GM12878 (cell line): ENCODE measurements at regions not wholly inside any gene's neighbourhood (a gene's known extent, or its start where the extent isn't known, plus 50 kb on each side); places are given as distances from the start of the nearest gene placed in this dataset.

ENCODE experiments used
- ATAC-seq: fragments of 200-7000 bp; cut with Tn5 transposase; 3 replicates; pipeline ENCODE4 v1.9.1; 2020; ENCODE audit warnings: mild to moderate bottlenecking, moderate library complexity
- BruUV-seq: library from RNA; stranded (reverse); fragments of 400-500 nt; replicated peaks from 2 replicates; lab custom pipeline; 2021; lab: Mats Ljungman, UMichigan
- CTCF ChIA-PET: fragments of 300-600 bp; sonication (Branson Sonifier 250); formaldehyde crosslinking; extraction: SDS; loops from one replicate; lab custom pipeline; 2021; ENCODE audit warnings: inconsistent platforms; lab: Yijun Ruan, JAX
- POLR2A ChIA-PET: fragments of 350-600 bp; formaldehyde crosslinking; extraction: SDS; loops from one replicate; lab custom pipeline; 2021; ENCODE audit warnings: inconsistent platforms; lab: Charles Lee
- RAD21 ChIA-PET: fragments of 300-600 bp; sonication (Branson Sonifier 250); formaldehyde crosslinking; loops from one replicate; lab custom pipeline; 2023; ENCODE audit warnings: antibody characterized with exemption; ENCODE audit not compliant: unreplicated experiment; lab: Charles Lee
- SMC1A ChIA-PET: fragments of 300-600 bp; sonication (Branson Sonifier 250); formaldehyde crosslinking; loops from one replicate; lab custom pipeline; 2023; ENCODE audit not compliant: unreplicated experiment, uncharacterized antibody; lab: Charles Lee
- DNase-seq: peaks from one replicate; pipeline ENCODE4 v3.0.0-alpha.2; 2011; ENCODE audit warnings: low read depth, low spot score
- FAIRE-seq: peaks from 3 replicates; lab custom pipeline; 2011; peaks lifted over from hg19 to GRCh38; lab: Jason Lieb, UNC
- H2AFZ ChIP-seq: 2 replicates; pipeline ENCODE4 v1.6.0; 2011; ENCODE audit warnings: low read depth, low read length, control low read depth; ENCODE audit not compliant: control insufficient read depth
- H3K27ac ChIP-seq: 2 replicates; pipeline ENCODE4 v1.5.1; 2011; ENCODE audit warnings: control low read depth; ENCODE audit not compliant: control insufficient read depth, insufficient read depth
- H3K27me3 ChIP-seq, 2 experiments: replicated peaks in 1 of 2; 2 replicates each; pipeline versions ENCODE4 v1.6.0 to v1.6.1; 2011; ENCODE audit warnings: low read length in 1 of 2; ENCODE audit not compliant: control insufficient read depth in 2 of 2, insufficient read depth in 2 of 2
- H3K36me3 ChIP-seq, 2 experiments: 2 replicates each; pipeline ENCODE4 v1.5.1; 2011; ENCODE audit warnings: low read length in 1 of 2; ENCODE audit not compliant: control insufficient read depth in 2 of 2, insufficient read depth in 2 of 2
- H3K4me1 ChIP-seq: 2 replicates; pipeline ENCODE4 v1.6.1; 2011; ENCODE audit warnings: mild to moderate bottlenecking, low read length, moderate library complexity, mixed read lengths; ENCODE audit not compliant: control insufficient read depth, insufficient read depth
- H3K4me2 ChIP-seq: 2 replicates; pipeline ENCODE4 v1.6.0; 2011; ENCODE audit warnings: control low read depth; ENCODE audit not compliant: control insufficient read depth, insufficient read depth
- H3K4me3 ChIP-seq: fragments of 200-600 bp; sonication (generic); 2 replicates; pipeline ENCODE4 v1.5.1; 2016
- H3K79me2 ChIP-seq: 2 replicates; pipeline ENCODE4 v1.6.0; 2011; ENCODE audit warnings: low read length; ENCODE audit not compliant: control insufficient read depth, insufficient read depth
- H3K9ac ChIP-seq: 2 replicates; pipeline ENCODE4 v1.8.0; 2011; ENCODE audit warnings: low read length, control low read depth, mixed read lengths; ENCODE audit not compliant: control insufficient read depth, insufficient read depth
- H3K9me3 ChIP-seq: replicated peaks from 3 replicates; pipeline ENCODE4 v1.5.1; 2011; ENCODE audit warnings: mild to moderate bottlenecking, low read length; ENCODE audit not compliant: control insufficient read depth, insufficient read depth
- H4K20me1 ChIP-seq: 2 replicates; pipeline ENCODE4 v1.6.0; 2011; ENCODE audit not compliant: control insufficient read depth, insufficient read depth
- ATF7 ChIP-seq: fragments of 450-650 bp; IDR thresholded peaks from 2 replicates; pipeline ENCODE4 v1.6.1; 2016; ENCODE audit warnings: low read depth, mild to moderate bottlenecking
- BHLHE40 ChIP-seq, 2 experiments: fragments of 450-650 bp in 1 of 2; IDR thresholded peaks; 2 replicates each; pipeline ENCODE4 v1.6.1; 2011 to 2017; ENCODE audit warnings: low read depth in 2 of 2, borderline replicate concordance in 1 of 2, improper control_type of control experiment in 1 of 2, low read length in 1 of 2, mild to moderate bottlenecking in 1 of 2
- CEBPB ChIP-seq, 2 experiments: fragments of 150-350 bp in 1 of 2; IDR thresholded peaks; 2 replicates each; pipeline ENCODE4 v1.6.1; 2012 to 2014; ENCODE audit warnings: low read depth in 2 of 2, low read length in 2 of 2, borderline replicate concordance in 1 of 2, inconsistent platforms in 1 of 2
- EED ChIP-seq: sonication (generic); IDR thresholded peaks from 2 replicates; pipeline ENCODE4 v1.6.1; 2016; ENCODE audit warnings: antibody characterized with exemption, low read depth
- FOS ChIP-seq: IDR thresholded peaks from 3 replicates; pipeline ENCODE4 v1.6.1; 2011; ENCODE audit warnings: borderline replicate concordance; ENCODE audit not compliant: insufficient read length; ENCODE audit errors: extremely low read depth
- MYB ChIP-seq: fragments of 150-350 bp; IDR thresholded peaks from 2 replicates; pipeline ENCODE4 v1.6.1; 2014; ENCODE audit warnings: mild to moderate bottlenecking, low read depth, low read length, borderline replicate concordance
- NR2C2 ChIP-seq: IDR thresholded peaks from 2 replicates; pipeline ENCODE4 v1.6.1; 2011; ENCODE audit warnings: borderline replicate concordance, low read depth; ENCODE audit not compliant: control insufficient read depth, insufficient read length
- SMC3 ChIP-seq: IDR thresholded peaks from 2 replicates; pipeline ENCODE4 v1.6.1; 2011; ENCODE audit warnings: low read length, improper control_type of control experiment, borderline replicate concordance
- YY1 ChIP-seq: IDR thresholded peaks from 2 replicates; pipeline ENCODE4 v1.6.1; 2011; ENCODE audit warnings: low read depth, mild to moderate bottlenecking, low read length
- WGBS: methylation state at CpG from one replicate; pipeline ENCODE4 v1.1.6; 2016; ENCODE audit warnings: low lambda C conversion rate; ENCODE audit not compliant: insufficient replicate concordance, insufficient coverage; ENCODE audit errors: missing lambda C conversion rate; 5-methylcytosine and 5-hydroxymethylcytosine counted together
- in situ Hi-C: fragments of 300-500 bp; cut with MboI; formaldehyde crosslinking; loops from 9 replicates; pipeline ENCODE4 v1.14.3; 2018; ENCODE audit warnings: mixed read lengths
- intact Hi-C: fragments of 100-400 bp; cut with micrococcal nuclease; formaldehyde crosslinking; loops from one replicate; pipeline ENCODE4 v1.14.2; 2022; ENCODE audit not compliant: unreplicated experiment
- TF ChIP-seq, protein P1 (sequence below): fragments of 450-650 bp; formaldehyde crosslinking; IDR thresholded peaks from 2 replicates; pipeline ENCODE4 v1.5.0; 2022; ENCODE audit warnings: mild to moderate bottlenecking, missing genetic modification characterization
- TF ChIP-seq, protein P2 (sequence below): IDR thresholded peaks from 2 replicates; pipeline ENCODE4 v1.6.1; 2011; ENCODE audit warnings: low read depth, mild to moderate bottlenecking, low read length, moderate library complexity, borderline replicate concordance; ENCODE audit errors: extremely low read depth

GRCh38 chr5:145682197-145682899, 152.8 kb downstream of the PRELID2 start:
- no peak overlapping the region for H2AFZ ChIP-seq
- BruUV-seq = no TSS peak
- intact Hi-C loops = loop anchor here (2.0 to 5.0 kb wide), 2 partner anchors 365 to 744 kb away; no protein-coding TSS in a partner anchor

GRCh38 chr5:145681686-145682085, 153.5 kb downstream of the PRELID2 start:
- CTCF ChIA-PET = interaction anchor here (0.7 to 3.1 kb wide), 13 partner anchors 9 to 1478 kb away, joined by 3 to 14 read pairs (median 4); no protein-coding TSS in a partner anchor
- POLR2A ChIA-PET = no interaction called here
- Histone ChIP-seq H3K27me3 (no peaks in the 10 kb centered on the region), H3K4me2 (no peak overlapping the region), H3K9ac (no peak overlapping the region), H3K4me3 (no peak overlapping the region), H3K9me3 (no peaks in the 10 kb centered on the region), H4K20me1 (no peaks in the 10 kb centered on the region), H3K36me3 (no peaks in the 10 kb centered on the region), H2AFZ (no peak overlapping the region), H3K27ac (no peak overlapping the region), H3K79me2 (no peaks in the 10 kb centered on the region), H3K4me1 (no peaks in the 10 kb centered on the region)
- intact Hi-C loops = loop anchor here (1.0 to 5.0 kb wide), 4 partner anchors 144 to 745 kb away; no protein-coding TSS in a partner anchor
- SMC1A ChIA-PET = interaction anchor here (0.7 to 1.1 kb wide), 4 partner anchors 149 to 1478 kb away, joined by 3 to 4 read pairs (median 4); no protein-coding TSS in a partner anchor
- peak; percentile 100 for ATAC-seq
- BruUV-seq = no TSS peak
- peak; percentile 91 for FAIRE-seq
- in situ Hi-C loops = loop anchor here (10.0 kb wide), 2 partner anchors 443 to 743 kb away; no protein-coding TSS in a partner anchor
- RAD21 ChIA-PET = interaction anchor here (0.9 kb wide), 2 partner anchors 144 to 149 kb away, joined by 3 to 5 read pairs; no protein-coding TSS in a partner anchor
- DNase-seq = peak; percentile 32
- 0 out of 2 replicates have a peak, but pooled peaks have one; percentile 29 for TF ChIP-seq YY1
- TF ChIP-seq, protein P1, sequence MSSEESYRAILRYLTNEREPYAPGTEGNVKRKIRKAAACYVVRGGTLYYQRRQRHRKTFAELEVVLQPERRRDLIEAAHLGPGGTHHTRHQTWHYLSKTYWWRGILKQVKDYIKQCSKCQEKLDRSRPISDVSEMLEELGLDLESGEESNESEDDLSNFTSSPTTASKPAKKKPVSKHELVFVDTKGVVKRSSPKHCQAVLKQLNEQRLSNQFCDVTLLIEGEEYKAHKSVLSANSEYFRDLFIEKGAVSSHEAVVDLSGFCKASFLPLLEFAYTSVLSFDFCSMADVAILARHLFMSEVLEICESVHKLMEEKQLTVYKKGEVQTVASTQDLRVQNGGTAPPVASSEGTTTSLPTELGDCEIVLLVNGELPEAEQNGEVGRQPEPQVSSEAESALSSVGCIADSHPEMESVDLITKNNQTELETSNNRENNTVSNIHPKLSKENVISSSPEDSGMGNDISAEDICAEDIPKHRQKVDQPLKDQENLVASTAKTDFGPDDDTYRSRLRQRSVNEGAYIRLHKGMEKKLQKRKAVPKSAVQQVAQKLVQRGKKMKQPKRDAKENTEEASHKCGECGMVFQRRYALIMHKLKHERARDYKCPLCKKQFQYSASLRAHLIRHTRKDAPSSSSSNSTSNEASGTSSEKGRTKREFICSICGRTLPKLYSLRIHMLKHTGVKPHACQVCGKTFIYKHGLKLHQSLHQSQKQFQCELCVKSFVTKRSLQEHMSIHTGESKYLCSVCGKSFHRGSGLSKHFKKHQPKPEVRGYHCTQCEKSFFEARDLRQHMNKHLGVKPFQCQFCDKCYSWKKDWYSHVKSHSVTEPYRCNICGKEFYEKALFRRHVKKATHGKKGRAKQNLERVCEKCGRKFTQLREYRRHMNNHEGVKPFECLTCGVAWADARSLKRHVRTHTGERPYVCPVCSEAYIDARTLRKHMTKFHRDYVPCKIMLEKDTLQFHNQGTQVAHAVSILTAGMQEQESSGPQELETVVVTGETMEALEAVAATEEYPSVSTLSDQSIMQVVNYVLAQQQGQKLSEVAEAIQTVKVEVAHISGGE (CRISPR knock-in tag) = no peak
- TF ChIP-seq ATF7 = no peak
- TF ChIP-seq BHLHE40 (IDR thresholded peaks at IDR 0.05; ENCODE audit: borderline replicate concordance in 1 of 2, low read depth in 2 of 2, low read length in 1 of 2) = no peak
- no peak for TF ChIP-seq NR2C2
- TF ChIP-seq MYB = no peak
- TF ChIP-seq, protein P2, sequence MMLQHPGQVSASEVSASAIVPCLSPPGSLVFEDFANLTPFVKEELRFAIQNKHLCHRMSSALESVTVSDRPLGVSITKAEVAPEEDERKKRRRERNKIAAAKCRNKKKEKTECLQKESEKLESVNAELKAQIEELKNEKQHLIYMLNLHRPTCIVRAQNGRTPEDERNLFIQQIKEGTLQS = peak; percentile 17; the same call in 1 of the 2 replicates
- peak; percentile 73 for TF ChIP-seq SMC3
- peak; percentile 38 to 88; a peak in 1 of 4 replicates for TF ChIP-seq CEBPB (IDR thresholded peaks at IDR 0.05; ENCODE audit: borderline replicate concordance in 1 of 2, low read depth in 2 of 2, low read length in 2 of 2)

More at GRCh38 chr5:145682197-145682899, 152.8 kb downstream of the PRELID2 start:
- Histone ChIP-seq H3K4me2 (no peak overlapping the region), H3K79me2 (no peaks in the 10 kb centered on the region), H3K4me3 (no peak overlapping the region), H3K9me3 (no peaks in the 10 kb centered on the region), H3K9ac (no peak overlapping the region), H4K20me1 (no peaks in the 10 kb centered on the region), H3K27me3 (no peaks in the 10 kb centered on the region), H3K27ac (no peak overlapping the region), H3K36me3 (no peaks in the 10 kb centered on the region), H3K4me1 (no peaks in the 10 kb centered on the region)
- ChIA-PET SMC1A (interaction anchor here (0.7 to 1.1 kb wide), 4 partner anchors 148 to 1479 kb away, joined by 3 to 4 read pairs (median 4); no protein-coding TSS in a partner anchor), RAD21 (interaction anchor here (0.9 to 1.0 kb wide), 2 partner anchors 11 to 143 kb away, joined by 3 to 5 read pairs; no protein-coding TSS in a partner anchor), CTCF (interaction anchor here (0.7 to 3.1 kb wide), 14 partner anchors 10 to 1479 kb away, joined by 3 to 14 read pairs (median 4); no protein-coding TSS in a partner anchor), POLR2A (no interaction called here)
- WGBS = 32% methylated on average over 8 of the region's 8 CpGs
- TF ChIP-seq FOS (no peak), EED (no peak)
- ATAC-seq (no peak), FAIRE-seq (no peak), DNase-seq (no peak)
- in situ Hi-C loops = loop anchor here (10.0 kb wide), 2 partner anchors 442 to 742 kb away; no protein-coding TSS in a partner anchor
